ENCODE measurements at regions not wholly inside any gene's neighbourhood (a gene's known extent, or its start where the extent isn't known, plus 50 kb on each side); places are given as distances from the start of the nearest gene placed in this dataset.

- no peak overlapping the region for H2AK5ac ChIP-seq (ENCODE audit: insufficient read length, low read length)
- H4K8ac ChIP-seq (replicated peaks; ENCODE audit: insufficient read length, low read depth, low read length), result no peak overlapping the region
- H3K79me1 ChIP-seq (ENCODE audit: insufficient read depth, low read depth, low read length, poor library complexity, severe bottlenecking), result no peaks in the 10 kb centered on the region
- no peak overlapping the region for H4K5ac ChIP-seq (ENCODE audit: insufficient read length, low read depth, low read length)
- no peak overlapping the region for H3K56ac ChIP-seq (ENCODE audit: insufficient read length, low read depth, low read length)
- H3K9ac ChIP-seq (ENCODE audit: extremely low read depth, insufficient read length, low read length), result no peak overlapping the region
- no peaks in the 10 kb centered on the region for H3K27me3 Mint-ChIP-seq (ENCODE audit: low read depth)
- no peaks in the 10 kb centered on the region for H3K27me3 ChIP-seq (ENCODE audit: insufficient read depth, low read length)
- H3K9me3 ChIP-seq (ENCODE audit: control insufficient read depth, low read depth, low read length), result no peaks in the 10 kb centered on the region
- H3K23me2 ChIP-seq (ENCODE audit: insufficient read length, low read depth, low read length, poor library complexity, severe bottlenecking), result no peaks in the 10 kb centered on the region
- no peak overlapping the region for H2BK15ac ChIP-seq (ENCODE audit: low read depth, low read length)
- H2BK20ac ChIP-seq (ENCODE audit: low read depth, low read length, poor library complexity, severe bottlenecking), result no peak overlapping the region
- H3K4ac ChIP-seq (ENCODE audit: low read depth, low read length), result no peak overlapping the region
- H2AFZ ChIP-seq (ENCODE audit: low read length), result no peak overlapping the region
- no peak overlapping the region for H2BK12ac ChIP-seq (ENCODE audit: insufficient read length, low read depth, low read length)
- H3K23ac ChIP-seq (ENCODE audit: insufficient read length, low read depth, low read length), result no peak overlapping the region
- H3K27ac Mint-ChIP-seq, result no peak overlapping the region
- no peaks in the 10 kb centered on the region for H3K4me1 ChIP-seq (ENCODE audit: insufficient read depth, low read length)
- no peak overlapping the region for H3K14ac ChIP-seq (ENCODE audit: insufficient read depth, low read length)
- H2BK5ac ChIP-seq (ENCODE audit: insufficient read length, low read length), result no peak overlapping the region
- no peak overlapping the region for H2BK120ac ChIP-seq (ENCODE audit: low read depth, low read length, poor library complexity, severe bottlenecking)
- no CpG with 5 or more reads among the region's 5 CpGs for WGBS (ENCODE audit: extremely low coverage, insufficient read length, low lambda C conversion rate)
- H3K9me3 Mint-ChIP-seq, result peaks cover 0 to 2% of the 10 kb centered on the region in 2 experiments; a peak in 2 of 5 replicates
- no peaks in the 10 kb centered on the region for H4K20me1 ChIP-seq (ENCODE audit: control insufficient read depth, insufficient read depth, insufficient read length)
- peaks cover 3 to 4% of the 10 kb centered on the region in 2 experiments; a peak in 1 of 4 replicates for H3K4me1 Mint-ChIP-seq
- no peaks in the 10 kb centered on the region for H3K36me3 Mint-ChIP-seq (ENCODE audit: insufficient read depth in 1 of 3, low read depth in 3 of 3)
- no peak overlapping the region for H4K91ac ChIP-seq (ENCODE audit: insufficient read length, low read depth, low read length)
- TF ChIP-seq, protein P1, sequence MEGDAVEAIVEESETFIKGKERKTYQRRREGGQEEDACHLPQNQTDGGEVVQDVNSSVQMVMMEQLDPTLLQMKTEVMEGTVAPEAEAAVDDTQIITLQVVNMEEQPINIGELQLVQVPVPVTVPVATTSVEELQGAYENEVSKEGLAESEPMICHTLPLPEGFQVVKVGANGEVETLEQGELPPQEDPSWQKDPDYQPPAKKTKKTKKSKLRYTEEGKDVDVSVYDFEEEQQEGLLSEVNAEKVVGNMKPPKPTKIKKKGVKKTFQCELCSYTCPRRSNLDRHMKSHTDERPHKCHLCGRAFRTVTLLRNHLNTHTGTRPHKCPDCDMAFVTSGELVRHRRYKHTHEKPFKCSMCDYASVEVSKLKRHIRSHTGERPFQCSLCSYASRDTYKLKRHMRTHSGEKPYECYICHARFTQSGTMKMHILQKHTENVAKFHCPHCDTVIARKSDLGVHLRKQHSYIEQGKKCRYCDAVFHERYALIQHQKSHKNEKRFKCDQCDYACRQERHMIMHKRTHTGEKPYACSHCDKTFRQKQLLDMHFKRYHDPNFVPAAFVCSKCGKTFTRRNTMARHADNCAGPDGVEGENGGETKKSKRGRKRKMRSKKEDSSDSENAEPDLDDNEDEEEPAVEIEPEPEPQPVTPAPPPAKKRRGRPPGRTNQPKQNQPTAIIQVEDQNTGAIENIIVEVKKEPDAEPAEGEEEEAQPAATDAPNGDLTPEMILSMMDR (conservative IDR thresholded peaks at IDR 0.05), result no peak
- H3T11ph ChIP-seq (ENCODE audit: low read length), result no peak overlapping the region
- H3K18ac ChIP-seq (ENCODE audit: insufficient read length, low read depth, low read length), result no peak overlapping the region
- H3K27ac ChIP-seq (ENCODE audit: insufficient read length, low read depth, low read length), result no peak overlapping the region
- DNase-seq, result no peak
- H3K4me3 Mint-ChIP-seq, result no peak overlapping the region
- no peak overlapping the region for H3K4me2 ChIP-seq (ENCODE audit: insufficient read depth, insufficient read length, low read length)
- H3K79me2 ChIP-seq (ENCODE audit: insufficient read depth, low read length), result no peaks in the 10 kb centered on the region
These were observed 163.3 kb upstream of the MBNL1 start for GRCh38 chr3:152105446-152105845.

All from H9 (cell line).